ENCODE measurements at regions not wholly inside any gene's neighbourhood (a gene's known extent, or its start where the extent isn't known, plus 50 kb on each side); places are given as distances from the start of the nearest gene placed in this dataset.

DNA sequence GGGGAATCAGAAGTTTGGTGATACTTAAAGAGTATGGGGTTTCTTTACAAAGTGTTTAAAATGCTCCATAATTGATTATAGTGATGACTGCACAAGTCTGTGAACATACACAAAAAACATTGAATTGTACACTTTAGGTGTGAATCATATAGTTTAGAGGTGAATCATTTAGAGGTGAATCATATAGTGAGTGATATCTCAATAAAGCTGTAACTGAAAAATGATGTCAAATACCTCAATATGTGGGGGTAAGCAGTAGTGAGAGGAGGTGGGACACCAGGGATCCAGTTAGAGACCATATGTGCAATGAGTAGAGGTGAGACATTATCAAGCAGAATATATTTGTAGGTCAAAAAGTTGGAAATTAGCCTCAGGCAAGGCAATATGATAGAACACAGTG is 264.5 kb downstream of the PMP22 start:
- intact Hi-C loops (cut with micrococcal nuclease; ENCODE audit: unreplicated experiment) (no loop called here), in situ Hi-C loops (cut with HindIII; ENCODE audit: extremely low pct_ligation_motif_present, low pct_unique_long_range_greater_than_20kb) (no loop called here)
- POLR2A ChIA-PET, result no interaction called here
- BruUV-seq (replicated peaks), result no TSS peak
- no peaks in the 10 kb centered on the region for H3K79me2 ChIP-seq (ENCODE audit: insufficient read depth, low read length)
- ATAC-seq, result no peak
- no peak for FAIRE-seq
- TF ChIP-seq ELF3 (CRISPR knock-in tag; IDR thresholded peaks at IDR 0.05), result no peak
- TF ChIP-seq, protein P1, sequence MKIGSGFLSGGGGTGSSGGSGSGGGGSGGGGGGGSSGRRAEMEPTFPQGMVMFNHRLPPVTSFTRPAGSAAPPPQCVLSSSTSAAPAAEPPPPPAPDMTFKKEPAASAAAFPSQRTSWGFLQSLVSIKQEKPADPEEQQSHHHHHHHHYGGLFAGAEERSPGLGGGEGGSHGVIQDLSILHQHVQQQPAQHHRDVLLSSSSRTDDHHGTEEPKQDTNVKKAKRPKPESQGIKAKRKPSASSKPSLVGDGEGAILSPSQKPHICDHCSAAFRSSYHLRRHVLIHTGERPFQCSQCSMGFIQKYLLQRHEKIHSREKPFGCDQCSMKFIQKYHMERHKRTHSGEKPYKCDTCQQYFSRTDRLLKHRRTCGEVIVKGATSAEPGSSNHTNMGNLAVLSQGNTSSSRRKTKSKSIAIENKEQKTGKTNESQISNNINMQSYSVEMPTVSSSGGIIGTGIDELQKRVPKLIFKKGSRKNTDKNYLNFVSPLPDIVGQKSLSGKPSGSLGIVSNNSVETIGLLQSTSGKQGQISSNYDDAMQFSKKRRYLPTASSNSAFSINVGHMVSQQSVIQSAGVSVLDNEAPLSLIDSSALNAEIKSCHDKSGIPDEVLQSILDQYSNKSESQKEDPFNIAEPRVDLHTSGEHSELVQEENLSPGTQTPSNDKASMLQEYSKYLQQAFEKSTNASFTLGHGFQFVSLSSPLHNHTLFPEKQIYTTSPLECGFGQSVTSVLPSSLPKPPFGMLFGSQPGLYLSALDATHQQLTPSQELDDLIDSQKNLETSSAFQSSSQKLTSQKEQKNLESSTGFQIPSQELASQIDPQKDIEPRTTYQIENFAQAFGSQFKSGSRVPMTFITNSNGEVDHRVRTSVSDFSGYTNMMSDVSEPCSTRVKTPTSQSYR (CRISPR knock-in tag; IDR thresholded peaks at IDR 0.05; ENCODE audit: borderline replicate concordance), result no peak
- TF ChIP-seq ZFP37 (CRISPR knock-in tag; IDR thresholded peaks at IDR 0.05; ENCODE audit: borderline replicate concordance), result no peak
- no peak for TF ChIP-seq ZNF577 (CRISPR knock-in tag; IDR thresholded peaks at IDR 0.05; ENCODE audit: borderline replicate concordance, low read depth)
- TF ChIP-seq EZH2 (conservative IDR thresholded peaks at IDR 0.05; ENCODE audit: low read depth, low read length), result no peak
- TF ChIP-seq GTF3A (CRISPR knock-in tag; conservative IDR thresholded peaks at IDR 0.05), result no peak
- no peak overlapping the region for H3K4me3 ChIP-seq (replicated peaks in 1 of 3; ENCODE audit: insufficient read depth in 1 of 3, low read depth in 2 of 3, low read length in 3 of 3)
- no peak for DNase-seq (ENCODE audit: low spot score)
- H2AFZ ChIP-seq (ENCODE audit: low read length), result no peak overlapping the region
- H3K4me2 ChIP-seq (ENCODE audit: low read depth, low read length), result no peak overlapping the region
- no peaks in the 10 kb centered on the region for H3K9me3 ChIP-seq (ENCODE audit: low read length)
- H3K36me3 ChIP-seq (replicated peaks in 1 of 2; ENCODE audit: control insufficient read depth in 1 of 2, insufficient read depth in 2 of 2, low read length in 2 of 2), result no peaks in the 10 kb centered on the region
- no peaks in the 10 kb centered on the region for H3K27me3 ChIP-seq (ENCODE audit: control insufficient read depth in 1 of 2, insufficient read depth in 2 of 2, low read length in 2 of 2)
- no peaks in the 10 kb centered on the region for H4K20me1 ChIP-seq (ENCODE audit: insufficient read depth, low read length)
- CTCF ChIA-PET (ENCODE audit: low intra/inter-chr PET ratio, low total read pairs), result no interaction called here
- no peak overlapping the region for H3K9ac ChIP-seq (ENCODE audit: insufficient read depth, low read depth, low read length)
- H3K4me1 ChIP-seq (ENCODE audit: insufficient read depth, low read length), result no peaks in the 10 kb centered on the region
- no peak overlapping the region for H3K27ac ChIP-seq (ENCODE audit: extremely low read length, insufficient read depth, low read length)

DNA sequence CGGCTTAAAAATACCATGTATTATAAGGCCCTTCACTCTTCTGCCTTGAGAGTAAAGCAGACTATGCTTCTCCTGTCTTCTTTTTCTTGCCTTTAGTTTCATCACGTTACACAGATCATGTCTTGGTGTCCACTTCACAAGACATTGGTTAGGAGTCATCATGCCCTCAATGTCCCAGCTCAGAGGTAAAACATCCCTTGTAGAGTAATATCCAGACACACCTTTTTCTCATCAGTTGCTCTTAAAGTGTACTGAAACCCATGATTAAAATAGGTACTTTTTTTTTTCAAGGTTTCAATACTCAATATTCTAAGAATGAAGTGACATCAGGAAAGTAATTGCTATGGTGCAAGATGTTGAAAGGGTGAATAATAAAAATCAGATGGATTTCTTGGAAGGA is 267.8 kb downstream of the PMP22 start:
- Histone ChIP-seq H3K27ac (ENCODE audit: extremely low read length, insufficient read depth, low read length) (no peak overlapping the region), H3K4me3 (replicated peaks in 1 of 3; ENCODE audit: insufficient read depth in 1 of 3, low read depth in 2 of 3, low read length in 3 of 3) (no peak overlapping the region), H3K9me3 (ENCODE audit: low read length) (no peaks in the 10 kb centered on the region), H3K4me1 (ENCODE audit: insufficient read depth, low read length) (no peaks in the 10 kb centered on the region), H3K27me3 (ENCODE audit: control insufficient read depth in 1 of 2, insufficient read depth in 2 of 2, low read length in 2 of 2) (no peaks in the 10 kb centered on the region), H3K36me3 (replicated peaks in 1 of 2; ENCODE audit: control insufficient read depth in 1 of 2, insufficient read depth in 2 of 2, low read length in 2 of 2) (no peaks in the 10 kb centered on the region), H3K9ac (ENCODE audit: insufficient read depth, low read depth, low read length) (no peak overlapping the region), H4K20me1 (ENCODE audit: insufficient read depth, low read length) (no peaks in the 10 kb centered on the region), H3K79me2 (ENCODE audit: insufficient read depth, low read length) (no peaks in the 10 kb centered on the region), H3K4me2 (ENCODE audit: low read depth, low read length) (no peak overlapping the region), H2AFZ (ENCODE audit: low read length) (no peak overlapping the region)
- no TSS peak for BruUV-seq (replicated peaks)
- intact Hi-C loops (cut with micrococcal nuclease; ENCODE audit: unreplicated experiment), result no loop called here
- ATAC-seq, result no peak
- no peak for FAIRE-seq
- in situ Hi-C loops (cut with HindIII; ENCODE audit: extremely low pct_ligation_motif_present, low pct_unique_long_range_greater_than_20kb), result no loop called here
- CTCF ChIA-PET (ENCODE audit: low intra/inter-chr PET ratio, low total read pairs), result no interaction called here
- POLR2A ChIA-PET, result no interaction called here
- no peak for DNase-seq (ENCODE audit: low spot score)
- WGBS (ENCODE audit: low lambda C conversion rate), result 0% methylated on average over 2 of the region's 2 CpGs
- TF ChIP-seq CHCHD3 (CRISPR knock-in tag; IDR thresholded peaks at IDR 0.05), result no peak
- TF ChIP-seq SYNCRIP (IDR thresholded peaks at IDR 0.05; ENCODE audit: insufficient read depth, low read depth, low read length), result no peak
- TF ChIP-seq SETDB1 (CRISPR knock-in tag; IDR thresholded peaks at IDR 0.05; ENCODE audit: borderline replicate concordance), result no peak
- no peak for TF ChIP-seq ZNF207 (IDR thresholded peaks at IDR 0.05; ENCODE audit: borderline replicate concordance)
- TF ChIP-seq, protein P2, sequence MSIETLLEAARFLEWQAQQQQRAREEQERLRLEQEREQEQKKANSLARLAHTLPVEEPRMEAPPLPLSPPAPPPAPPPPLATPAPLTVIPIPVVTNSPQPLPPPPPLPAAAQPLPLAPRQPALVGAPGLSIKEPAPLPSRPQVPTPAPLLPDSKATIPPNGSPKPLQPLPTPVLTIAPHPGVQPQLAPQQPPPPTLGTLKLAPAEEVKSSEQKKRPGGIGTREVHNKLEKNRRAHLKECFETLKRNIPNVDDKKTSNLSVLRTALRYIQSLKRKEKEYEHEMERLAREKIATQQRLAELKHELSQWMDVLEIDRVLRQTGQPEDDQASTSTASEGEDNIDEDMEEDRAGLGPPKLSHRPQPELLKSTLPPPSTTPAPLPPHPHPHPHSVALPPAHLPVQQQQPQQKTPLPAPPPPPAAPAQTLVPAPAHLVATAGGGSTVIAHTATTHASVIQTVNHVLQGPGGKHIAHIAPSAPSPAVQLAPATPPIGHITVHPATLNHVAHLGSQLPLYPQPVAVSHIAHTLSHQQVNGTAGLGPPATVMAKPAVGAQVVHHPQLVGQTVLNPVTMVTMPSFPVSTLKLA (IDR thresholded peaks at IDR 0.05), result no peak
- no peak for TF ChIP-seq KLF16 (CRISPR knock-in tag; IDR thresholded peaks at IDR 0.05)
- TF ChIP-seq KMT2A (CRISPR knock-in tag; IDR thresholded peaks at IDR 0.05), result no peak
- TF ChIP-seq, protein P3, sequence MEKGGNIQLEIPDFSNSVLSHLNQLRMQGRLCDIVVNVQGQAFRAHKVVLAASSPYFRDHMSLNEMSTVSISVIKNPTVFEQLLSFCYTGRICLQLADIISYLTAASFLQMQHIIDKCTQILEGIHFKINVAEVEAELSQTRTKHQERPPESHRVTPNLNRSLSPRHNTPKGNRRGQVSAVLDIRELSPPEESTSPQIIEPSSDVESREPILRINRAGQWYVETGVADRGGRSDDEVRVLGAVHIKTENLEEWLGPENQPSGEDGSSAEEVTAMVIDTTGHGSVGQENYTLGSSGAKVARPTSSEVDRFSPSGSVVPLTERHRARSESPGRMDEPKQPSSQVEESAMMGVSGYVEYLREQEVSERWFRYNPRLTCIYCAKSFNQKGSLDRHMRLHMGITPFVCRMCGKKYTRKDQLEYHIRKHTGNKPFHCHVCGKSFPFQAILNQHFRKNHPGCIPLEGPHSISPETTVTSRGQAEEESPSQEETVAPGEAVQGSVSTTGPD (CRISPR knock-in tag; IDR thresholded peaks at IDR 0.05), result no peak

Measured in HepG2 (cell line).